ENCODE measurements at regions not wholly inside any gene's neighbourhood (a gene's known extent, or its start where the extent isn't known, plus 50 kb on each side); places are given as distances from the start of the nearest gene placed in this dataset.

DNA sequence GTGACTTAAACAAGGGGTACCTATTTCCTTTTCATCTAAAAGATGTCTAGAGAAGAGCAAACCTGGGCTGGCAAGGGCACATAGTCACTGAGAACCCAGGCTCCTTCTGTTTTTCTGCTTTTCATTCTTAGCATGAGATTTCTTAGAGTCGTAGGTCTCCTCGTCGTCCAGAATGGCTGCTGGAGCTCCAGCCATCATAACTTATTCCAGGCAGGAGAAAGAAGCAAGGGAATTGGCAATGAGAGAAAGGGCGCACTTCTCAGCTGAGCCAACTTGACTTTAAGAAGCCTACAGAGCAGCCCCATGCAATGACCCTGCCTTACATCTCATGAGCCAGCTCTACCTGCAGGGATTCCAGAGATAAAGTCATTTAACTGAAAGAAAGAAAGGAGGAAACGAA lies 213.4 kb downstream of the BMP7 start:
- TF ChIP-seq, protein P1, sequence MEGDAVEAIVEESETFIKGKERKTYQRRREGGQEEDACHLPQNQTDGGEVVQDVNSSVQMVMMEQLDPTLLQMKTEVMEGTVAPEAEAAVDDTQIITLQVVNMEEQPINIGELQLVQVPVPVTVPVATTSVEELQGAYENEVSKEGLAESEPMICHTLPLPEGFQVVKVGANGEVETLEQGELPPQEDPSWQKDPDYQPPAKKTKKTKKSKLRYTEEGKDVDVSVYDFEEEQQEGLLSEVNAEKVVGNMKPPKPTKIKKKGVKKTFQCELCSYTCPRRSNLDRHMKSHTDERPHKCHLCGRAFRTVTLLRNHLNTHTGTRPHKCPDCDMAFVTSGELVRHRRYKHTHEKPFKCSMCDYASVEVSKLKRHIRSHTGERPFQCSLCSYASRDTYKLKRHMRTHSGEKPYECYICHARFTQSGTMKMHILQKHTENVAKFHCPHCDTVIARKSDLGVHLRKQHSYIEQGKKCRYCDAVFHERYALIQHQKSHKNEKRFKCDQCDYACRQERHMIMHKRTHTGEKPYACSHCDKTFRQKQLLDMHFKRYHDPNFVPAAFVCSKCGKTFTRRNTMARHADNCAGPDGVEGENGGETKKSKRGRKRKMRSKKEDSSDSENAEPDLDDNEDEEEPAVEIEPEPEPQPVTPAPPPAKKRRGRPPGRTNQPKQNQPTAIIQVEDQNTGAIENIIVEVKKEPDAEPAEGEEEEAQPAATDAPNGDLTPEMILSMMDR (IDR thresholded peaks at IDR 0.05), result no peak
- TF ChIP-seq, protein P2, sequence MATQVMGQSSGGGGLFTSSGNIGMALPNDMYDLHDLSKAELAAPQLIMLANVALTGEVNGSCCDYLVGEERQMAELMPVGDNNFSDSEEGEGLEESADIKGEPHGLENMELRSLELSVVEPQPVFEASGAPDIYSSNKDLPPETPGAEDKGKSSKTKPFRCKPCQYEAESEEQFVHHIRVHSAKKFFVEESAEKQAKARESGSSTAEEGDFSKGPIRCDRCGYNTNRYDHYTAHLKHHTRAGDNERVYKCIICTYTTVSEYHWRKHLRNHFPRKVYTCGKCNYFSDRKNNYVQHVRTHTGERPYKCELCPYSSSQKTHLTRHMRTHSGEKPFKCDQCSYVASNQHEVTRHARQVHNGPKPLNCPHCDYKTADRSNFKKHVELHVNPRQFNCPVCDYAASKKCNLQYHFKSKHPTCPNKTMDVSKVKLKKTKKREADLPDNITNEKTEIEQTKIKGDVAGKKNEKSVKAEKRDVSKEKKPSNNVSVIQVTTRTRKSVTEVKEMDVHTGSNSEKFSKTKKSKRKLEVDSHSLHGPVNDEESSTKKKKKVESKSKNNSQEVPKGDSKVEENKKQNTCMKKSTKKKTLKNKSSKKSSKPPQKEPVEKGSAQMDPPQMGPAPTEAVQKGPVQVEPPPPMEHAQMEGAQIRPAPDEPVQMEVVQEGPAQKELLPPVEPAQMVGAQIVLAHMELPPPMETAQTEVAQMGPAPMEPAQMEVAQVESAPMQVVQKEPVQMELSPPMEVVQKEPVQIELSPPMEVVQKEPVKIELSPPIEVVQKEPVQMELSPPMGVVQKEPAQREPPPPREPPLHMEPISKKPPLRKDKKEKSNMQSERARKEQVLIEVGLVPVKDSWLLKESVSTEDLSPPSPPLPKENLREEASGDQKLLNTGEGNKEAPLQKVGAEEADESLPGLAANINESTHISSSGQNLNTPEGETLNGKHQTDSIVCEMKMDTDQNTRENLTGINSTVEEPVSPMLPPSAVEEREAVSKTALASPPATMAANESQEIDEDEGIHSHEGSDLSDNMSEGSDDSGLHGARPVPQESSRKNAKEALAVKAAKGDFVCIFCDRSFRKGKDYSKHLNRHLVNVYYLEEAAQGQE (IDR thresholded peaks at IDR 0.05; ENCODE audit: insufficient read depth in 1 of 2, low read depth in 2 of 2, low read length in 1 of 2), result no peak
- TF ChIP-seq SIN3A (IDR thresholded peaks at IDR 0.05; ENCODE audit: borderline replicate concordance, insufficient read depth, low read depth, low read length) (no peak), POLR2AphosphoS5 (IDR thresholded peaks at IDR 0.05; ENCODE audit: low read depth, low read length) (no peak)
